Sigmoid colon (tissue), 6 donors: ENCODE measurements at regions not wholly inside any gene's neighbourhood (a gene's known extent, or its start where the extent isn't known, plus 50 kb on each side); places are given as distances from the start of the nearest gene placed in this dataset.

Experiments
- DNase-seq: peaks from one replicate; pipeline ENCODE4 v3.0.0-alpha.2; 2019
- H3K27ac ChIP-seq, 4 donors: fragments of 200-600 bp; sonication (generic); one replicate each; pipeline ENCODE4 v1.5.1; 2016 to 2019; ENCODE audit warnings: mild to moderate bottlenecking in 1 of 4
- H3K27me3 ChIP-seq, 3 donors: fragments of 200-600 bp; sonication (generic); one replicate each; pipeline ENCODE4 v1.5.1; 2019; ENCODE audit warnings: mild to moderate bottlenecking in 1 of 3
- H3K36me3 ChIP-seq, 4 donors: fragments of 200-600 bp; sonication (generic); one replicate each; pipeline ENCODE4 v1.5.1; 2016 to 2019
- H3K4me1 ChIP-seq, 4 donors: fragments of 200-600 bp; sonication (generic); one replicate each; pipeline ENCODE4 v1.5.1; 2017 to 2019
- H3K4me3 ChIP-seq, 4 donors: fragments of 200-600 bp; sonication (generic); one replicate each; pipeline ENCODE4 v1.5.1; 2017 to 2019; ENCODE audit warnings: mild to moderate bottlenecking in 2 of 4, moderate library complexity in 1 of 4
- H3K9me3 ChIP-seq, 4 donors: fragments of 200-600 bp in 3 of 4; sonication (generic) in 3 of 4; one replicate each; pipeline versions ENCODE4 v1.5.1 to v1.6.1; 2013 to 2019
- EP300 ChIP-seq, 4 donors: sonication (generic); formaldehyde crosslinking; IDR thresholded peaks; one replicate each; pipeline ENCODE4 v1.6.1; 2017; ENCODE audit warnings: antibody characterized with exemption in 4 of 4
- POLR2A ChIP-seq, 2 donors: fragments of 450-650 bp; IDR thresholded peaks; one replicate each; pipeline ENCODE4 v1.6.1; 2016; ENCODE audit warnings: antibody characterized with exemption in 2 of 2, mild to moderate bottlenecking in 2 of 2, moderate library complexity in 2 of 2
- POLR2AphosphoS5 ChIP-seq, 4 donors: sonication (generic); formaldehyde crosslinking; IDR thresholded peaks; one replicate each; pipeline ENCODE4 v1.6.1; 2017; ENCODE audit warnings: antibody characterized with exemption in 4 of 4
- WGBS, 2 donors: extraction: QIAGEN DNeasy Blood & Tissue Kit; methylation state at CpG; one replicate each; pipeline ENCODE4 v1.1.7; 2013; 5-methylcytosine and 5-hydroxymethylcytosine counted together
- intact Hi-C: fragments of 100-400 bp; cut with DNase I; formaldehyde crosslinking; loops from one replicate; pipeline ENCODE4 v1.15.1; 2023
- TF ChIP-seq, protein P1 (sequence below), 4 experiments: fragments of 450-650 bp in 3 of 4; fragments of 200-600 bp in 1 of 4; IDR thresholded peaks; one replicate each; pipeline ENCODE4 v1.5.1; 2016 to 2019; ENCODE audit warnings: antibody characterized with exemption in 4 of 4, mild to moderate bottlenecking in 3 of 4, moderate library complexity in 2 of 4
- donor health status: healthy with polysubstance abuse.
- donor health status: healthy.

DNA sequence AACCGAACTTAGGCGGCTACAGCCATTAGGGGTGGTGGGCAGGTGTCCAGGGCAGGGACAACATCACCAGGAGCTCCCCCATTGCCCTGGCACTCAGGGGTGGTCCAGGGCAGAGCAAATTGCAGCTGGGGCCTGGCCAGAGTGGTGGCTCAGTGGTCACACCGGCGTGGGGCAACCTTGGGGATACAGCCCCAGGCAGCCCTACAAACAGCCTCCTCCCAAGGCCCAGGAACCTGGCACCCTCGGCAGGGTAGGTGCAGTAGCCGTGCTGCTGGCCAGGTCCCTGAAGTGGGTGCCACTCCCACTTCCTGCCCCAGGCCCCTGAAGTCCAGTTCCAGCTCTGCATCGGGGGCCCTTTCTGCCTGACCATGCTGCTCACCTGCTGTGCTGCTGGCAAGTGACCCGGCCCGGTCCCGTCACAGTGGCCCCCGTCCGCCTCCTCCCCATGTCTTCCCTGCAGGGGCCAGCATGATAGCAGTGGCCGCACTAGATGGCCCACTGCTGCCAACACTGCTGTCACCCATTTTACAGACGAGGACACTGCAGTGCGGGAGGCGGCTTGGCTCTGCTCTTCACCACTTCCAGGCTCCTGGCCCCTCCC, 712.8 kb downstream of the MATN1 start:
- intact Hi-C loops = no loop called here
- WGBS, 2 donors = 81 to 82% methylated on average over 16 of the region's 16 CpGs

DNA sequence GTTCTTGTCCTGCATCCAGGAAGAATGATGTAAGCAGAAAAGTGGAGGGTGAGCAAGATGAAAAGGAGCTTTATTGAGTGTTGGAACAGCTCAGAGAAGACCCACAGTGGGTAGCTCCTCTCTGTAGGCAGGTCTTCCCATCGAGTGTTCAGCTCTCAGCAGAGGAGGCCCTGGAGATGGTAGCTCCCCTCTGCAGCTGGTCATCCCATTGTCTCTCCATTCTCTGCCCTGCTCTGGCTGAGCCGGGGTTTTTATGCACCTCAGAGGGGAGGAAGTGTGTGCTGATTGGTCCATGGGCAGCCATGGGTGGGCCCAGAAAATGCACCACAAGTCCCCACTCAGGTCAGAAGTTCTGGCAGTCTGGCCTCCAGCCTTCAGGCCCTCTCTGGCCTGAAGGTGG, 713.7 kb downstream of the MATN1 start:
- Histone ChIP-seq H3K4me1 (no peaks in the 10 kb centered on the region), H3K36me3 (no peaks in the 10 kb centered on the region), H3K27me3 (peaks cover 0 to 4% (median 0%) of the 10 kb centered on the region in 3 donors), H3K27ac (no peak overlapping the region), H3K9me3 (no peaks in the 10 kb centered on the region), H3K4me3 (no peak overlapping the region)
- DNase-seq = no peak
- no peak for TF ChIP-seq EP300 (IDR thresholded peaks at IDR 0.05)
- intact Hi-C loops = no loop called here
- whole genome bisulfite sequencing, 2 donors = 51 to 54% methylated on average over 2 of the region's 2 CpGs

More for the DNA sequence above, 712.8 kb downstream of the MATN1 start:
- no peak for DNase-seq
- peaks cover 0 to 4% (median 0%) of the 10 kb centered on the region in 3 donors for H3K27me3 ChIP-seq
- H3K27ac ChIP-seq = no peak overlapping the region
- no peak for TF ChIP-seq POLR2A (IDR thresholded peaks at IDR 0.05)
- TF ChIP-seq, protein P1, sequence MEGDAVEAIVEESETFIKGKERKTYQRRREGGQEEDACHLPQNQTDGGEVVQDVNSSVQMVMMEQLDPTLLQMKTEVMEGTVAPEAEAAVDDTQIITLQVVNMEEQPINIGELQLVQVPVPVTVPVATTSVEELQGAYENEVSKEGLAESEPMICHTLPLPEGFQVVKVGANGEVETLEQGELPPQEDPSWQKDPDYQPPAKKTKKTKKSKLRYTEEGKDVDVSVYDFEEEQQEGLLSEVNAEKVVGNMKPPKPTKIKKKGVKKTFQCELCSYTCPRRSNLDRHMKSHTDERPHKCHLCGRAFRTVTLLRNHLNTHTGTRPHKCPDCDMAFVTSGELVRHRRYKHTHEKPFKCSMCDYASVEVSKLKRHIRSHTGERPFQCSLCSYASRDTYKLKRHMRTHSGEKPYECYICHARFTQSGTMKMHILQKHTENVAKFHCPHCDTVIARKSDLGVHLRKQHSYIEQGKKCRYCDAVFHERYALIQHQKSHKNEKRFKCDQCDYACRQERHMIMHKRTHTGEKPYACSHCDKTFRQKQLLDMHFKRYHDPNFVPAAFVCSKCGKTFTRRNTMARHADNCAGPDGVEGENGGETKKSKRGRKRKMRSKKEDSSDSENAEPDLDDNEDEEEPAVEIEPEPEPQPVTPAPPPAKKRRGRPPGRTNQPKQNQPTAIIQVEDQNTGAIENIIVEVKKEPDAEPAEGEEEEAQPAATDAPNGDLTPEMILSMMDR (IDR thresholded peaks at IDR 0.05) = no peak
- TF ChIP-seq EP300 (IDR thresholded peaks at IDR 0.05) = no peak
- no peak for TF ChIP-seq POLR2AphosphoS5 (IDR thresholded peaks at IDR 0.05)
- no peaks in the 10 kb centered on the region for H3K9me3 ChIP-seq
- no peaks in the 10 kb centered on the region for H3K36me3 ChIP-seq
- H3K4me1 ChIP-seq = no peaks in the 10 kb centered on the region
- no peak overlapping the region for H3K4me3 ChIP-seq

DNA sequence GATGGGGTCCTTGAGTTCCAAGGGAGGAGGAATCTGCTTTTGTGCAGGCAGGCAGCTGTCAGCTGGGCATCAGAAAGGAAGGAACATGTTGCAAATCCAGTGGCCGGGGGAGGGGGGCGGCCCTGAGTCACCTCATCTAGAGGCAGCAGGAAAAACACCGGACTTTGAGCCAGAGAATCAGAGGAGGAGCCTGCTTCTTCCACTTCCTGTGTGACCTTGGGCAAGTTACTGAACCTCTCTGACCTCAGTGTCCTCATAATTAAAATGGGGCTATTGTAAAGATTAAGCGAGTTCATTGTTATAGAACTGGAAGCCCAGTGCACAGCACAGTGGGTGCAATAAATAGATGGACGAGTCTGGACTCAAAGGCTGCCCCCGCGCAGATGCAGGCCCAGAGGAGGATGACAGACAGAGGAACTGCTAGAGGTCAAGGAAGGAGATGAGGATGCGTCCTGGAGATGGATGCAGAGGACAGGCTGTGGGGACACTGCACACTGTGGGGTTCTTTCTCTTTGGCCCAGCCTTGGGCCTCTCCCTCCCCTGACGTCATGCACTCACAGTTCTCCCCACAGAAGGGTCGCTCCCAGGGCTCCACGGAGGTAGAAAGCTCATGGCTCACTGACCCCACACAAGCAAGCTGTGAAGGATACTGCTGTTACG, 714.3 kb downstream of the MATN1 start:
- no peak overlapping the region for H3K4me3 ChIP-seq
- H3K36me3 ChIP-seq = no peaks in the 10 kb centered on the region
- no peak for TF ChIP-seq EP300 (IDR thresholded peaks at IDR 0.05)
- TF ChIP-seq, protein P1 (IDR thresholded peaks at IDR 0.05) = no peak
- TF ChIP-seq POLR2A (IDR thresholded peaks at IDR 0.05) = no peak
- TF ChIP-seq POLR2AphosphoS5 (IDR thresholded peaks at IDR 0.05) = no peak
- no peaks in the 10 kb centered on the region for H3K9me3 ChIP-seq
- intact Hi-C loops = no loop called here
- DNase-seq = no peak
- no peaks in the 10 kb centered on the region for H3K4me1 ChIP-seq
- peaks cover 0 to 4% (median 0%) of the 10 kb centered on the region in 3 donors for H3K27me3 ChIP-seq
- no peak overlapping the region for H3K27ac ChIP-seq
- WGBS, 2 donors = 68 to 70% methylated on average over 12 of the region's 12 CpGs

DNA sequence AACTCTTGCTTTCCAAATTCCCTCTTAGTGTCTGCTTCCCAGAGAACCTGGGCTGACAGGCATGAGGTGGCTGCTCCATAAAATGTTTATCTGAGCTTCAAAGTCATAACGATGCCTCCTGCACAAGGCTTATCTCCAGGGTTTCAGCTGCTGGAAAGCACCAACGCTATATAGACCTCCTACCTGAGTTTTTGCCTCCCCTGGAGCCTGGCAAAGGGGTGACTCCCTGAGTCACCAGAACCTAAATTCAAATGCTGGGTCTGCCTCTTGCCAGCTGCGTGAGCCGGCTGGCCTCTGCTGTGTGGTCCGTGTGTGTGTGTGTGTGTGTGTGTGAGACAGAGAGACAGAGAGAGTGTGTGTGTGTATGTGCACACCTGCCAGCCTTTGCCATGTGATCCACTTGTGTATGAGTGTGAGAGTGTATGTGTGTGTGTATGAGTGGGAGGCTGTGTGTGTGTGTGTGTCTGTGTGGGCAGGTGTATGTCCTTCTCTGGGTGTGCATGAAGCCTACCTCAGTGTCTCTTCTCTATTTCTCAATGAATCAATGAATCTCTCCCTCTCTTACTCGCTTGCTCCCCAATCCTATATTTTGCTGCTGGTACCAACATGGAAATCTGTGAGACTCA, 714.9 kb downstream of the MATN1 start:
- no peaks in the 10 kb centered on the region for H3K36me3 ChIP-seq
- no peak overlapping the region for H3K27ac ChIP-seq
- TF ChIP-seq, protein P1 (IDR thresholded peaks at IDR 0.05) = no peak
- no peak for TF ChIP-seq POLR2AphosphoS5 (IDR thresholded peaks at IDR 0.05)
- WGBS, 2 donors = 37 to 50% methylated on average over 6 of the region's 6 CpGs
- H3K4me3 ChIP-seq = no peak overlapping the region
- peaks cover 0 to 4% (median 0%) of the 10 kb centered on the region in 3 donors for H3K27me3 ChIP-seq
- no peaks in the 10 kb centered on the region for H3K9me3 ChIP-seq
- intact Hi-C loops = no loop called here
- no peak for DNase-seq
- no peaks in the 10 kb centered on the region for H3K4me1 ChIP-seq

DNA sequence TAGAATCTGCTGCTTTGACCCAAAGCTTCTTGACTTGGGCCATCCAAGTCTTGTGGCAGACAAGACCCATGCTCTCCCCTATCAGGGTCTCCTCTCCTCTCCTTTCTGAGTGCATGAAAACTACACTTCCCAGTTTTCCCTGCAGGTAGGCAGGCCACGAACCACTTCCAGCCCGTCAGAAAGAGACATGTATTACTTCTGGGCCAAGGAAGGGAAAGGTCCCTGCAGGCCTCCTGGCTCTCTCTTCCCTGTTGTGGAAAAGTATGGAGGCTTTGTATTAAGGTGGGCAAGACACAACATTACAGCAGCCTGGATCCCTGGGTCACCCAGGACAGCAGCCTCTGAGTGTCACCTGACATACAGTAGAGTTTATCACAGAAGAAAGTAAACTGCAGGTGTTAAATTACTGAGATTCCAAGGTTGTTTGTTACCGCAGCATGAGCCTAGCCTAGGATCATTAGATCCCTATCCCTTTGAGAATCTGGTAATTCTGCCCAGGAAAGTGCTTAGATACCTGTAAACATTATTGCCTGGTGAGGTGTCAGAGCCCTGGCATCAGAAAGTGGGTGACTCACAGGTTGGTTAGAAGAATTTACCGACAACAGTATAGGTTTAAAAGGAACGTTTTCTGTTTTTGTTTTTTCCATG, 717.3 kb downstream of the MATN1 start:
- Histone ChIP-seq H3K9me3 (no peaks in the 10 kb centered on the region), H3K27me3 (peaks cover 0 to 4% (median 0%) of the 10 kb centered on the region in 3 donors), H3K36me3 (no peaks in the 10 kb centered on the region), H3K4me1 (no peaks in the 10 kb centered on the region), H3K4me3 (no peak overlapping the region), H3K27ac (no peak overlapping the region)
- intact Hi-C loops = no loop called here
- no peak for DNase-seq
- 25 to 37% methylated on average over 5 of the region's 5 CpGs for WGBS, 2 donors
- TF ChIP-seq EP300 (IDR thresholded peaks at IDR 0.05) (no peak), POLR2A (IDR thresholded peaks at IDR 0.05) (no peak), POLR2AphosphoS5 (IDR thresholded peaks at IDR 0.05) (no peak)
- TF ChIP-seq, protein P1 (IDR thresholded peaks at IDR 0.05) = no peak
